ENCODE measurements at regions not wholly inside any gene's neighbourhood (a gene's known extent, or its start where the extent isn't known, plus 50 kb on each side); places are given as distances from the start of the nearest gene placed in this dataset.

DNA sequence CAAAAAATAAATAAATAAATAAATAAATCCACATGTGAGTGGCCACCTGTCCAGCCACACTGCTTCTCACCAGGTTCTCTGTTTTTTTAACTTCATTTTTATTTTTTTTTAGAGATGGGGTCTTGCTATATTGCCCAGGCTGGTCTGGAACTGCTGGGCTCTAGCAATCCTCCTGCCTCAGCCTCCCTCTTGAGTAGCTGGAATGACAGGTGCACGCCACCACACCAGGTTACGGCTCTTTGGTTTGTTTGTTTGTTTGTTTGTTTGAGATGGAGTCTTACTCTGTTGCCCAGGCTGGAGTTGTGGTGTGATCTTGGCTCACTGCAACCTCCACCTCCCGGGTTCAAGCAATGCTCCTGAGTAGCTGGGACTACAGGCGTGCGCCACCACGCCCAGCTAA is 94.5 kb upstream of the CACNA1A start:
- DNase-seq: no peak

DNA sequence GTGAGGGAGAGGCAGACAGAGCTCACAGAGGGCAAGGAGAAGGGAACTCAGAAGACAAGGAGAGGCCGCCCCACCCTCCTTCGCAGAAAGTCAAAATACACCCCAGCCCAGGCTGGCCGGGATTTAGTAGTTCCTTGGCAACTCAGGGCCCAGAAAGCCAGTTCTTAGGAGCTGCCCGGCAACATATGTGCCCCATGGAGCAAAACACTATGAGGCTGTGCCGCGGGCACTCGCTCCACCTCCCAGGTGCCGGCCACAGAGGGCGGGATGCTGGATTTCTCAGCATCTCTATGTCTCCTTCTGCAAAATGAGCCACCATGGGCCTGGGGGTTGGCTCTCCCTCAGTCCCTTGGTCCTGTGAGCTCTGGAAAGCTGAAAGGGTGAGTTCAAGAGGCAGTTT is 93.8 kb upstream of the CACNA1A start:
- no peak for DNase-seq

DNA sequence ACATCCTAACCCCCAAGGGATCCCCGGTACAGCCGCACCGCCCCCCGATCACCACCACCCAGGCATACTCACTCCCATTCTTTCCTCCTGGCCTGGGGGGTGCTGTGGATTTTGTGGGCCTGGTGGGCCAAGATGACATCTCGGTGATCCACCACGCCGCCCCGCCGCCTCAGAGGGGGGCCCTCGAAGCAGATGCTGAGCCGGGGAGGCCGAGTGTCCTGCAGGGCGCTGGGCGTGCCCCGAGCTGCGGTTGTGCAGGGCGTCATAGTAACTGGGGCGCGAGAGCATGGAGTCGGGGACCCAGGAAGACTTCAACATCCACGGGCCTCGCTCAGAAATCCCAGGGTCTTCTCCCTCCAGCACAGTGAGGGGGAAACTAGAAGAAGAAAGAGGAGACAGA is 93.4 kb upstream of the CACNA1A start:
- no peak for DNase-seq

DNA sequence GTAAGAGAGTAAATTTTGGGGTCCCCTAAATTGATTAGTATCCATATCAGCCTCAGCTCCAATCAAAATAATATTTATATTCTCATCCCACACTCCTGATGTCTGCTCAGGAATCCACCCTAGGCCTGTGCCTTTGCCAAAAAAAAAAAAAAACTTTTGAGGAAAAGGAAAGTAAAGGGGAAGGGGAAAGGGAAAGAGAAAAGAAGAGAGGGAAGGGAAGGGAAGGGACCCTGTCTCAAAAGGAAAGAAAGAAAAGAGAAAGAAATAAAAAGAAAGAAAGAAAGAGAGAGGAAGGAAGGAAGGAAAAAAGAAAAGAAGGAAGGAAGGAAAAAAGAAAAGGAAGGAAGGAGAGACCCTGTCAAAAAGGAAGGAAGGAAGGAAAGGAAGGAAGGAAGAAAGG is 91.8 kb upstream of the CACNA1A start:
- no peak for DNase-seq

DNA sequence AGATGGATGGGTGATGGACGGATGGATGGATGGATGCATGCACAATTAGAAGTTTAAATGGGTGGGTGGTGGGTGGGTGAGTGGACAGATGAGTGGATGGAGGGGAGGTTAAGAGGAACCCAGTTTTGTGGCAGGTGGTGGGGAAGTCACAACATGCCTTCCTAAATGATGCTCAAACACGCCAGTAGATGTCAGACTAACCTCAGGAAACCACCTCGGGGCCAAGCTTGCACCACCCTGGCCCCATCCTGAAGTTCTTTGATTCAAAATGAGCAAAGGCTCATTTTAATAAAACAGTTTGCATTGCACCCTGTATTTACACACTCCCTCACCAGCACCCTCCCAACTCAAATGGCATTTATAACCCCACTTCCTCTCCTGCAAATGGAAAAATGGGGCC is 91.4 kb upstream of the CACNA1A start:
- DNase-seq: peak; percentile 31 to 77

DNA sequence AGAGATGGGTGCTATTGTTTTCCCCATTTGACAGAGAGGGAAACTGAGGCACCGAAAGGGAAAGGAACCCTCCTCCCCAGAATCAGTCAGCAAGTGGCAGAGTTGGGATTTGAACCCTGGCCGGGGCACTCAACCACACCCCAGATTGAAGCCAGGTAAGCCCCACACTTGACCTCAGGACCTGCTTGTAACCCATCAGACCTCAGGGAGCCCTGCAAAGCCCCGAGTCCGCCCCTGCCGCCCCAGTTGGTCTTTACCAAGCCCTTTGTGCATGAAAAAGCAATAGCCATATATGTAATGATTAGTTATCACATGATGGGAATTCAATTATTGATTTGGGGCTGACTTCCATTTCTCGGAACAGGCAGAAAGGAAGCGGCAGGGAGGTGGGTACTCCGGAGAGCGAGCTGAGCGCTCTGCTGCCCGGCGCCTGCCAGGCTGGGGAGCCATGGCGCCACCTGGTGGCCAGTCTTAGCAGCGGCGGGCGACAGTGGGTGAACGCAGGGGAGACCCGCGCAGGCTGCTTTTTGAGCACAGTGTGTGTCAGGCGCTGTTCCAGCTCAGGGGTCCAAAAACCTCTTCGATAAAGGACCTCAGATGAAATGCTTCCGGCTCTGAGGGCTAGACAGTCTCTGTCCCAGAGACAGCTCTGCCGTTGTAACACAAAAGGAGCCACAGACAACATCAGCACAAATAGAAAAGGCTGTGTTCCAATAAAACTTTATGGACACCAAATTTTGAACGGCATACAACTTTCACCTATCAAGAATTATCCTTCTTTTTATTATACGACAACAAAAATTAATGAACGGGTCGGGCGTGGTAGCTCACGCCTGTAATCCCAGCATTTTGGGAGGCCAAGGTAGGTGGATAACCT is 82.9 kb upstream of the CACNA1A start:
- DNase-seq: peak; percentile 34 to 81

DNA sequence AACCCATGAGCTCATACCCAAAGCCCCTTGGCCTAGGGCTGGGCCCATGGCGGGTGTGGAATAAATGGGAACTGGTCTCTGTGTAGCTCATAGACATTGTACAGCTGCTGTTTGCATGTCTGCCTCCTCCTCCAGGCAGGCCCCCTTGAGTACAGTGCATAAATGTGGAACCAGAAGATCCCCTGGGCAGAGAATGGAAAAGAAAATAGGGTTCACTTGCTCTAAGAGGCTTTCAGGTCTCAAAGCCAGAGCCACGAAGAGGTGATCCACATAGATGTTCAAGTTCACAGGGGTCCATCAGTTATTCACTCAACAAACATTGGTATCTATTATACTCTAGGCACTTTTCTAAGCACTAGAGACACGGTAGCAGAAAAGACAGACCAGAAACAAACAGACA is 79.2 kb upstream of the CACNA1A start:
- no peak for DNase-seq

DNA sequence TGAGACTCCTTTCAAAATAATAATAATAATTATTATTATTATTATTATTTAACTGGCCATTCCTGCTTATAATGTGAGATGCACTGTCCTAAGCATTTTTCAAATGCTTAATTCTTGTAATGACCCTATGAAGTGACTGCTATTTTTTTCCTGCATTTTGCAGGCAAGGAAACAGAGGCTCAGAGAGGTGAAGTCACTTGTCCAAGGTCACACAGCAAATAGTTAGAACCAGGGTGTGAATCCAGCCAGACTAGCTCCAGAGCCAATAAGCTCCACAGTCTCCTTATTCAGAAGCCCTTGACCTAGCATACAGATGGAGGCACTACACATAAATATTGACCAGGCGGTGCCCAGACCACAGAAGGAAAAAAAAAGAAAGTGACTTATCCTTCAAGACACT is 77.5 kb upstream of the CACNA1A start:
- no peak for DNase-seq

DNA sequence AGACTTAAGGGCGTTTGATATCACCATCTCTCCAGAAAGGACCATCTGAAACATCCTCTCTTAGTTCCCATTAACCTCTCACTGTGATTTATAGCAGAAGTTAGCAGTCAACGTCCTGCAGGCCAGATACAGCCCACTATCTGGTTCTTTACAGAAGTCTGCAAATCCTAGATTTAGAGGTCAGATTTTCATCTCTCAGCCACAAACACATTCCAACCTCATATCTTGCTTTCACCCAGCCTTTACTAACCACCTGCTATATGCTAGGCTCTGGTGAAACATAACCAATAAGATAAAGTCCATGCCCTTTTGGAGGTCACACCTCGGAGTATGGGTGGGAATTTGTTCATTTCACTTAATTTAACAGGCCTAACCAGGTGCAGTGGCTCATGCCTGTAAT is 76.8 kb upstream of the CACNA1A start:
- no peak for DNase-seq

DNA sequence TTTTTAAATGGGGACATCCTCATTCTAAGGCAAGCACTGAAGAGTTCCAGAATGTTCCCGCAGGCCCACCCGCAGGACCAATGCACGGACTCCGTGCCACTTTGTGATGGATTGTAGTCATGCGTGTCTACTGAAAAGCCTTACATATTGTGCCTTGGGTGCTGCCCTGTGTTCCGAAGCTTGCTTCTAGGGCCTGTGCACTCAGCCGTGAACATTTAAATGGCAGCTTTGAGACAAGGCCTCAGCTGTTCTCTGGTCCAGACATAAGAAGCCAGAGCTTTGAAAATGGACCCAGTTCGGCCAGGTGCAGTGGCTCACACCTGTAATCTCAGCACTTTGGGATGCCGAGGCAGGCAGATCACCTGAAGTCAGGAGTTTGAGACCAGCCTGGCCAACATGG is 75.3 kb upstream of the CACNA1A start:
- DNase-seq: no peak

DNA sequence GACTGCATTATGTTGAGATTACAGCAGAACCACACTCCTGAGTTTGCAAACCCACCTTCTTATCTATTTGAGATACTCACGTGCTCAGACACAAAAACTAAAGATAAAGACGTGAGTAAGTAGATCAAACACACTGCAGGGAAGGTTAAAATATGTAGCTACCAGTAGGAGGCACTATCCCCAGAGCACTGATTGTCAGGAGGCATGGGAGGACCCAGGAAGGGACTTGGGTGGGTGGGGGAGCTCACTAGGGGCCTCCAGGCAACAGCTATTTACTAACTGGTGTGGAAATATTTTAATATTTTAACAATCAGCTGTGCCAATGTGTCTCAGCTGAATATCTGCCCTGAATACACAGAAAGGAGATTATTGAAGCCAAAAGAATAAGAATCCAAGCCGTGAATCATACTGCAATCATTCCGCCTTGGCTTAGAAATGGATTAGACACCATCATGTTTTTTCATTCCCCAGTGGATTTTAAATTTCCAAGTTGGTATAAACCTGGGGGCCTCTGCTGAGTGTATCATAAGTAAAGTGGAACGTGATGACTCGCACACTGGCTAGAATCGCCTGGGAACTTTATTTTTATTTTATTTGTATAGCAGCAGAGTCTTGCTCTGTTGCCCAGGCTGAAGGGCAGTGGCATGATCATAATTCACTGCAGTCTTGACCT is 73.2 kb upstream of the CACNA1A start:
- no peak for DNase-seq

DNA sequence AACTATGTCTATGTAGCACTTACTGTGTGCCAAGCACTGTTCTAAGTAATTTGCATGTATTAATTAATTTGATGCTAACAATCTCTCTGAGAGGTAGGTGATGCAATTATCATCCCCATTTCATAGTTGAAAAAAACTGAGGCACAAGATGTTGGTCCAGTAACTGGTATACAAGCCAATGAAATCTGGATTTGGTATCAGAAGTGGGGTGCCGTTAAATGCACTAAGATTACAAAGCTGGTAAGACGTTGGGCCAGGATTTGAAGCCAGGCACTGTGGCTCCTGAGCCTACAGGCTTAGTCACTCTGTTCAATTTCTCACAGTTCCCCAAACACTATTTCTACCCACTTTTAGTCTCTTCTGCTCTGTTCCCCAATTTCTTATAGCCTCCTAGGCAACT is 70.4 kb upstream of the CACNA1A start:
- no peak for DNase-seq

DNA sequence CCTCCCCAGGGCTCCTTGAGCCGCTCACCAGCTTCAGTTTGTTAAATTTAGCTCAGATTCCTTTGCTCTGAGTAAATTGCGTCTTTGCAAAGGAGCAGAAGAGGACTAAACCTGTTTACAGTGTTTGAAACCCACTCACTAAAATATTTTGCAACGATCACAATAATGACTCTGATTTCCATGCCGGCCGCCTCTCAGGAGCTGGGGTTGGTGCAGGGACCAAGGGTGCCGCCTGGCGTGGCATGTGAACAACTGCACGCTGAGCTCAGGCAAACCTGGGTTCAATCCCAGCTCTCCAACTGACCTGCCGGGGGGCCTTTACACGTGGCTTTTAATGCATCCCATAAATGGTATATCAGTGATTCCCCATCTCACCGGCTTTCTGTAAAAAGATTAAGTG is 68.7 kb upstream of the CACNA1A start:
- DNase-seq: no peak

DNA sequence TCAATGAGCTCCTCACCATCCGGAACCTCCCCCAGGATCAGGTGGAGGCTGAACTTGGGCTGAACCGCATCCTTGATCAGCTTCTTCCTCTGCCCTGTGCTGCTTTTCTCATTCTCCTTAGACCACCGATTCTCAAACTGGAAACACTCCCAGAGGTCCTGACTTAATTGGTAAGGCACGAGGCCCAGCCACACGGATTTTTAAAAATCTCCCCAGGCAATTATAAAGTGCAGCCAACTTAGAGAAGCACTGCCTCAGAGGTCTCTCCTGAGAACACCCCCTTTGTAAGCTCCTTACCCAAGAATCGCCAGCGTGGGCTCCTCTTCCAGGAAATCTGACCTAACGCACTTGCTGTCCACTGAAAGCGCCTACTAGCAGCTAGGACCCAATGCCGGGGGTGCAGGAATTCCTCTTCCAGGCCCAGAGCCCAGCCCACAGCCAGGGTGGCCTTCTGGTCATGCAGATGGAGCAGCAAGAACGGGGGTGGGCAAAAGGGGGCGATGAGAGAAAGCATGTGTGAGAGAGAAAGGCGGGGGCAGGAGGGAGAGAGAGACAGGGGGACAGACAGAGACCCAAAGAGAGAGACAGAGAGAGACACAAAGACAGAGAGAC is 66.9 kb upstream of the CACNA1A start:
- no peak for DNase-seq

DNA sequence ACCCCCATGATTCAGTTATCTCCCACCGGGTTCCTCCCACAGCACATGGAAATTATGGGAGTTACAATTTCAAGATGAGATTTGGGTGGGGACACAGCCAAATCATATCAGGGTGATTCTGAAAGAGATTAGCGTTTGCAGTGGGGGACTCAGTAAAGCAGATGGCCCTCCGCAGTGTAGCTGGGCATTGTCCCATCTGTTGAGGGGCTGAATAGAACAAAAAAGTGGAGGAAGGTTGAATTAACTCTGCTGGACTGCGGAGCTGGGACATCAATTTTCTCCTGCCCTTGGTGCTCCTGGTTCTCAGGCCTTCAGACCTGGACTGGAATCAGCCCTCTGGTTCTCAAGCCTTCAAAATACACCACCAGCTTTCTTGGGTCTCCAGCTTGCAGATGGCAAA is 55.2 kb upstream of the CACNA1A start:
- no peak for DNase-seq

DNA sequence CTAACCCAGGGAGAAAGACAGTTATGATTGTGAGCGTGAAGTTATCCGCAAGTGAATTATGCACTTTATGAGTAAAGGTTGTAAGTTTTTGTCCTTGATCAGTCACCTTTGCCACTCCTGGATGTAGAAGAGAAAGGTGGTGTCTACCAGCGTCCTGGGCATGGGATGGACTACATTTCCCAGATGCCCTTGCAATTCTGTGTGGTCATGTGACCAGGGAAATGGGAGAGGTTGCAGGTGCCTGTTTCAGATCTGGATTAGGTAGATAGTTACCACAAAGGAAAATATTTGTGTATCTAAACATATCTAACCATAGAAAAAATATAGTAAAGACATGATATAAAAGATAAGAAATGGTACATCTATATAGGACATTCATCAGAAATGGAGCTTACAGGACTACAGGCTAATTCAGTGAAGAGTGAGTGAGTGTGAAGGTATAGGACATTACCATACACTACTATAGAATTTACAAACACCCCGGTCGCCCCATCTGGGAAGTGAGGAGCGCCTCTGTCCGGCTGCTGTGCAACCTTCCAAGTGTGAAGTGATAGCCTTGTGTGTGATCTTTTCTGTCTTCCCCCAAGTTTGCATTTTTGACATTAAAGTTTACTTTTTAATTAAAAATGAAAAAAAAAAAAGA is 51.6 kb upstream of the CACNA1A start:
- DNase-seq: no peak

DNA sequence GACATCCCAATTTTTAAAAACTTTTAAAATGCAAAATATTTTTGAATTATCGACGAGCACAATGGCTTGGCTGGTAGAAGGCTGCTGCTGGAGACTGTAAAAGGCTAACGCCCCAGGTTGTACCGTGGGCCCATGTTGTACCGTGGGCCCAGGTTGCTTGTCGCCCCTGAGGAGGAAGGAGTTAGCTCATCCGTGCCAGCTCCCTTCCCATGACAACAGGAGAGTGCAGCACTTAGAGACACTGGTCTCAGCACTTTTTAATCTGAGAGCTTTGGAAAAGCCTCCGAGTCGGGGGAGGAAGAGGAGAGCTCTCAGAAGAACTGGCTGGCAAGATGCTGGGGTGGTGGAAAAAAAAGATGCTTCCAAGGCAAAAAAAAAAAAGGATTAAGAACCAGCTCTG is 50.3 kb upstream of the CACNA1A start:
- no peak for DNase-seq
